Stimulated activated CD4-positive, alpha-beta T cell treated with anti-CD3 and anti-CD28 coated beads, Interleukin-2, amount 100 ng/mL, for 24 hours (primary cell): ENCODE measurements at regions not wholly inside any gene's neighbourhood (a gene's known extent, or its start where the extent isn't known, plus 50 kb on each side); places are given as distances from the start of the nearest gene placed in this dataset.

Experiments used
- DNase-seq, 2 donors: peaks; one replicate each; pipeline ENCODE4 v3.0.0-alpha.2; 2020

DNA sequence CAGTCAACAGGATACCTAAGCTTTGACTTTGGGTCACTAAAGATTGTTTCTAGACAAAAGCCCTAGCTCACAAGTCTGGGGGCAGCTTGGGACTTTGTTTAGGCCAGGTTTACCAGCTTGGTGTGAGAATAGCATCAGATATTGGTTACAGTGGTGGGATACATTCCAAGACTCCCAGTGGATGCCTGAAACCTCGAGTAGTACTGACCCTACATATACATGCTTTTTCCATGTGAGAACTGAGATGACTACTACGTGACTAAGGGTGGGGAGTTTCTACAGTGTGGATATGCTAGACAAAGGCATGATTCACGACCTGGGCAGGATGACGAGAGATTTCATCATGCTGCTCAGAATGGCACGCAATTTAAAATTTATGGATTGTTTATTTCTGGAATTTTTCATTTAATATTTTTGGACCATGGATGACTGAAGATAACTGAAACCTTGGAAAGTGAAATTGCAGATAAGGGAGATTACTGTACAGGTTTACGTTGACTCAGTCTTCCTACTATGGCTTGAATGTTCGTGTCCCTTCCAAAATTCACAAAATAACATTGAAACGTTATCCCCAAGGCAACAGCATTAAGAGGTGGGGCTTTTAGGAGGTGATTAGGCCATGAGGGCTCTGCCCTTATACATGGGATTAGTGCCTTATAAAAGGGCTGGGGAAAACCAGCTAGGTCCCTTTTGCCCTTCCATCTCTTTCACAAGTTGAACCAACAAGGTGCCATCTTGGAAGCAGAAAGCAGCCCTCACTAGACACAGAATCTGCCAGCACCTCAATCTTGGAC is 50.2 kb upstream of the CTAGE1 start:
- DNase-seq = no peak

DNA sequence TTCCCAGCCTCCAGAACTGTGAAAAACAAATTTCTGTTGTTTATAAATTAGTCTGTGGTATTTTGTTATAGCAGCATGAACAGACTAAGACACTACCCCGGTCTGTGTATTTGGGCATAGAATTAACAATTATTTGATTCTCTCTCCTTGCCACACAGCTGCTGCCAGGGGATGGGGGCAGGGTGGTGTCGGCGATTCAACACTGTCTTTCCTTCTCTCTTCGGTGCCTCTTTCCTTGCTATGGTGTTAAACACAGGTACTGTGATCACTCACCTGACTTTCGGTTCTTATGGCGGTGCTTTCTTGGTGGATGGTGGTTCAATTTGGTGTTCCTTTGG is 50.8 kb upstream of the CTAGE1 start:
- DNase-seq = no peak

DNA sequence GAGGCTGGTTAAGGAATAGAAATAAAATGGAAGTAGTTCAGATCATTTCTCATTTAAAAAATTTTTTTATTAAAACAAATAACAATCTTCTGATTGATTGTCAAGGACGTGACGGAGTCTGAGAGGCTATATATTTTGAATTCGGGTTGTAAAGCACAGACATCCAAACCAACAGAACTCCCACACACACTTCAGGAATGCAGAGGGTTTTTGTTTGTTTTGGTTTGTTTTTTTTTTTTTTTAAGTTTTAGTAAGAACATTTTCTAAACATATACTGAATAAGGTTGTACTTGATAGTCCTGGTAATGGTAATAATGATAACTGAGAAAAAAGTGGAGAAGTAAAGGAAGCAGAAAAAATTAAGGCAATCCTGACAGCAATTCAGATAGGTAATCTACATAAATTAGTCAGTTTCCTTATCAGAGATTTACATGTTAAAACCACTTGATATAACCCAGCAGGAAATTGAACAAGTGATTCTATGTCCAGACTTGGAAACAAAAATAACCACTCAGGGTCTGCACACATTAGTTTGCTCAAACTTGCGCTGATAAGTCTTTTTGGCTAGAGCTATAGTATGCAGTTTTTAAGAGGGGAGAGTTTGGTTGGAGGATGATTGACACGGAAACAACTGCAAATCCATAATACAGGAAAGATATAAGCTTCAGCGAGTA is 51.5 kb upstream of the CTAGE1 start:
- no peak for DNase-seq

DNA sequence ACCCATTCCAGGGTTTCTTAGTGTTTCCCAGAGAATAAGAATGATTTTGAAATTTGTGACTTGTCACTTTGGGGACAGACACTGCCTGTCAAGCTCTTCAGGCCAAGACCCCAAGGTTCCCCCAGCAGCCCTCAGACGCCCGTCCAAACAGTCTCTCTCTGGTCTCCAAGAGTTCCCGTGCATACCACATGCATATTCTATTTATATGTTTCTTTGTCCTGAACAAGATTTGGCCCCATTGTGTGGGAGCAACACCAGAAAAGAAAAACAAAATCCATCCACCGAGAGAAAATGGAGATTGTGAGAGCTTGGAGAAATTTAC is 52.2 kb upstream of the CTAGE1 start:
- DNase-seq = no peak

DNA sequence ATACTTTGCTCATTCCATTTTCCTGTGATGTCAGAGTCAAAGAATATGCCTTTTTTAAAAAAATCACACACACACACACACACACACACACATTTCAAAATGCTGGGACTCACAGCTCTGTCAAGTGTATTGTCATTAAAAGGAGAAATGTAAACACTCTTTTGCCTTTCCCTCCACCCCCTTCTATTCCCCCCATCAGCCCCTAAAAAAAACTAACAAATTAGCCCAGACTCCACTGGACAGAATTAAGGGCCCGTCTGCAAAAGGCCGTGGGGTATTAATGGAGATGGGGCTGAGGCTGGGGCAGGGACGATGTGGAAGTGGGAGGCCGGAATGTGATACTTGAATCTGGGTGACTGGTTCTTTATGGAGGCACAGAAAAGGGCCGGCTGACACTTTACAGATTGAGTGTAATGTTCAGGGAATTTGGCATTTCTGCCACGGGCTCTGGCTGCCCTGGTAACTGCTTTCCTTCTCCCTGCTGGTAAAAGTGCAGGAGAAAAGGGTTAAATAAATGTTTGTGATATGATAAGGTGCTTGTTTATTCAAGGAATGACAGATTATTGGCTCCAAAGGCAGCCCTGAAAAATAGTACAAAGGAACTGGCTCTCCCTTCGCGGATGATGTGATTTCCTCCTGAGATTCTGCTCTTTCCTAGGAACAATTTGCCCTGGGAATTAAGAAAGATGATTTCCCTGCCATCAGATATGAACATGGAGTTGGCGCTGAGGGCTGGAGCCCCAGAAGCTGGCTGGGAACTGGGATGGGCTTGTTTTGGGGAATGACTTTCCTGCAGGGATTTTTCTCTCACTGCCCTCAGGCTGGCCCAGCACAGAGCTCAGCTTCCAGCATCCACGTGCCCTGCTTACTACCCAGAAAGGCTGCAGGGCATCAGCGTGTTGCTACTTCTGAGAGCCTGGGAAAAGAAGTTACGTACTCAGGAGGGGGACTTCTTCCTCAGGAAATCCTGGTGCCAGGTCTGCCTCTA is 52.8 kb upstream of the CTAGE1 start:
- DNase-seq = no peak

GRCh38 chr18:22471546-22472131 is 53.9 kb upstream of the CTAGE1 start:
- DNase-seq = no peak

GRCh38 chr18:22473366-22473765 is 55.7 kb upstream of the CTAGE1 start:
- DNase-seq = no peak

DNA sequence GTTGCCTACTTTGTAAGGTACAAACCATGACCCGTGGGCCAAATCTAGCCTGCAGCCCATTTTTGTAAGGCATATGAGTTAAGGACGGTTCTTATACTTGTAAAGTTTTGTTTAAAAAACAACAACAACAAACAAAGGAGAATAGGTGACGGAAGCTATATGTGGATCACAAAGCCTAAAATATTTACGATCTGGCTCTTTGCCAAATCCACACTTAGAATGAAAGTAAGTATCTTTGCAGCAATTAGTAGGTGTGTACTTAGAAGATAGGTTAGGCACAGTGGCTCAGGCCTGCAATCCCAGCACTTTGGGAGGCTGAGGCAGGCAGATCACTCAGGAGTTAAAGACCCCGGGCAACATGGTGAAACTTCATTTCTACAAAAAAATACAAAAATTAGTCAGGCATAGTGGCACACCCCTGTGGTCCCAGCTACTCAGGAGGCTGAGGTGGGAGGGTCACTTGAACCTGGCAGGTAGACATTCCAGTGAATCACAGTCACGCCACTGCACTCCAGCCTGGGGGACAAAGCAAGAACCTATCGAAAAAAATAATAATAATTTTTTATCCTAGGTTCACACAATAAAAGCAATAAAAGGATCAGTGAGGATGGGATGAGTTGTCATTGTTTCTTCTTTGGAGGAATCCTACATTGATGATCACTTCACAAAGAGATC is 57.8 kb upstream of the CTAGE1 start:
- DNase-seq = no peak

DNA sequence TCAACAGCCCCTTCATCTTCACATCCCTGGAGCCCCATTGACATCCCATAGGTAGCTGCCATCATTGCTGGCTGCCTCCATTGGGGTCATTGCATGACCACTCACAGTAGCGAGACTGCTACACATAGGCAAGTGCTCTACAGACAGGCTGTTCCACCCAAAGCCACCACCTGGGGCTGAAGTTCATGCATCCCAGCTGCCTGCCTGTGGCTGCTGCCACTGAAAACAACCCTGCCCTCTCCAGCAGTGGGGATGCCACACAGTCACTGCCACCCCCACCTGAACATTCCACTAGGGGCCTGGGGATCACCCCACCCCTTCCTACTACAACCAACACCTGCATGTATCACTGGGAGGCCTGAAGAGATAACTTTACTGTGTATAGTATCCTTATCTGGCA is 59.5 kb upstream of the CTAGE1 start:
- no peak for DNase-seq

GRCh38 chr18:22482948-22483347 is 65.2 kb upstream of the CTAGE1 start:
- no peak for DNase-seq

- no peak for DNase-seq
Measured at GRCh38 chr18:22483407-22483806, 65.7 kb upstream of the CTAGE1 start.

DNA sequence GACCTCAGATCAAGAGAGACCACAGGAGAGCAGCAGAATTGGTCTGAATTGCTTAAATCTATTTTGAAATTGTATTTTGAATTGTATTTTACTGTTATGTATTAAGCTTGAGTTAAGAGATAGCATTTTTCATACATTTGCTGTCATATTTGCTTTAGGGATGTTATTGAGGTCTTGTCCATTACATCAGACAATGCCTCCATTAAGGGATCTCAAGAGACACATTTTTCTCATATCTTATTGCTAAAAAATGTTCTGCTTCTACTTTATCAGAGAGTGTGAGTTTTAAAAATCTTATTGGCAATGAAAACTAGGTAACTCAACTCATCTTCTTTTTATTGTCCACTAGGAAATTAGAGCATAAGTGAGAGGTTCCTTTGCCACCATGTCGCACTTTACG is 66.8 kb upstream of the CTAGE1 start:
- no peak for DNase-seq

GRCh38 chr18:22485808-22486244 is 68.1 kb upstream of the CTAGE1 start:
- no peak for DNase-seq

DNA sequence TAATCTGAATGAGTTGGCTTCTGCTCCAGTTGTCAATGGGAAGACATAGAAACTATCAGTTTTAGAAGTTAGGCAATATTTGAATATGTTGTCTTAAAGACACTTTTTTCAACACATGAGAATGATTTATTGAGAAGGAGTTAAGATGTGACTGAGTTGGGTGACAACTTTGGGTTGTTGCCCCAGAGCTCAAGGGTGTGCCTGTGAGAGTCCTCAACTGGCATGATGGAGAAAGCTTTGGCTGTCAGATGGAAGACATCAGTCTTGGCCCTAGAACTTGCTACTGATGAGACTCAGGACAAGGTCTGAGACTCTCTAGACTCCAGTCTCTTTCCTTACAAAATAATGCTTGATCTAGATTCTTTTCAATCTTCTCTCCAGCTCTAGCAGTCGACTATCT is 69.0 kb upstream of the CTAGE1 start:
- no peak for DNase-seq

- no peak for DNase-seq
Measured at GRCh38 chr18:22488554-22488953, 70.8 kb upstream of the CTAGE1 start.

- DNase-seq = no peak
Measured at GRCh38 chr18:22489704-22490103, 72.0 kb upstream of the CTAGE1 start.

- DNase-seq = no peak
Measured at GRCh38 chr18:22490429-22490846, 72.7 kb upstream of the CTAGE1 start.

GRCh38 chr18:22493255-22493654 is 75.5 kb upstream of the CTAGE1 start:
- DNase-seq = no peak

GRCh38 chr18:22493940-22494339 is 76.2 kb upstream of the CTAGE1 start:
- DNase-seq = no peak

DNA sequence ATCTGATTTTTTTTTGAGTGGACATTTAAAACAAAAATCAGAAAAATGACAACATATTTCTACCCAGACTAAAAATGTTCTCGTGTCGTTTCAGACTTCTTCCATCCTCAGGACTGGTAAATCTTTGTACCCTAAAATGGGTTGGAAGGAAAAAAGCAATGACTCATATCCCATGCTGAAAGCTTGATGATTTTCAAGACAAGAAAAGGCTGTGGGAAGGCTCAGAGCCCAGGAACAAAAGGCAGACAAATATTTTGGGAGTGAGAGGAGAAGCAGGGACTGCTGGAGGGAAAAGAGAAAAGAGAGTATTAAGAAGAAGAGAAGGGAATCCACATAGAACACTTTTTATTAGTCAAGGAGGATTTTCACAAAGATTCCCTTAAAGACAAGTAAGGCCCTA is 77.1 kb upstream of the CTAGE1 start:
- no peak for DNase-seq

DNA sequence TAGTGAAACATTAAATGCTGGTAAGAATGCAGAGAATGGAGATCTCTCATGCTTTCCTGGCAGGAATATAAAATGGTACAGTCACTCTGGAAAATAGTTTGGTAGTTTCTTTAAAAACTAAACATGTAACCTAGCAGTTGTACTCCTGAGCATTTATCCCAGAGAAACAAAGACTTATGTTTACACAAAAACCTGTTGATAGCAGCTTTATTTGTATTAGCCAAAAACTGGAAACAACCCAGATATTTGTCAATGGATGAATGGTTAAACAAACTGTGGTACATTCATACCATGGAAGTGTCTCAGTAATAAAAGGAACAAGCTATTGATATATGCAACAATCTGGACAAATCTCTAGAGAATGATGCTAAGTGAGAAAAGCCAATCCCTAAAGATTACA is 81.7 kb upstream of the CTAGE1 start:
- DNase-seq = no peak

DNA sequence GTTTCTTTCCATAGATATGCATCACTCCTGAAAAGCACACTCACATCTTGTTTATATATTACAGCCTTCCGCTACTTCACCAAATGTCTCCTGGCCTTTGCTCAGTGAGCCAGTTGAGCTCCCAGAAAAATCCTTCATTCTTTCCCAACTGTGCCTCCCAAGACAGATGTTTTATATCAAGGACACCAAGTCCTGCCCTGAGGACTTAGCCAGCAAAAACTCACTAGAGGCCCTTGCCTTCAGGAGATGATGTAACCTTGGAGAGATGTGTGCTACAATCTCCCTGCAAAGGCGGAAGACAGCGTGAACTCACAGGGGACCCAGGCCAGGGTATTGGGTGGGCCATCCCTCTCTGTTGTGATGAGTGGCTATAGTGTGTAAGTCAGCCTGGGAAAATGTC is 86.1 kb upstream of the CTAGE1 start:
- DNase-seq = no peak
